Spleen (tissue), 11 donors: ENCODE measurements at regions not wholly inside any gene's neighbourhood (a gene's known extent, or its start where the extent isn't known, plus 50 kb on each side); places are given as distances from the start of the nearest gene placed in this dataset.
A peak's percentile ranks its signal among the peaks of the same experiment; 100 is the strongest.

Experiments
- DNase-seq: peaks from one replicate; pipeline ENCODE4 v3.0.0-alpha.2; 2020
- H3K27ac ChIP-seq, 8 donors: fragments of 200-600 bp; sonication (generic) in 7 of 8; 1 replicate in 4 of 8; 2 replicates in 4 of 8; pipeline versions ENCODE4 v1.5.0 to v1.8.0; 2016 to 2021; ENCODE audit warnings: inconsistent platforms in 4 of 8, mild to moderate bottlenecking in 4 of 8, moderate library complexity in 1 of 8
- H3K27me3 ChIP-seq, 7 donors: fragments of 200-600 bp; sonication (generic) in 6 of 7; replicated peaks in 1 of 7; 1 replicate in 4 of 7; 2 replicates in 3 of 7; pipeline versions ENCODE4 v1.5.0 to v1.8.0; 2016 to 2021; ENCODE audit warnings: inconsistent platforms in 3 of 7, mild to moderate bottlenecking in 1 of 7
- H3K36me3 ChIP-seq, 6 donors: fragments of 200-600 bp; sonication (generic) in 5 of 6; 1 replicate in 4 of 6; 2 replicates in 2 of 6; pipeline versions ENCODE4 v1.5.0 to v1.8.0; 2016 to 2021; ENCODE audit warnings: inconsistent platforms in 2 of 6
- H3K4me1 ChIP-seq, 6 donors: fragments of 200-600 bp; sonication (generic) in 5 of 6; 1 replicate in 3 of 6; 2 replicates in 3 of 6; pipeline versions ENCODE4 v1.5.0 to v1.8.0; 2016 to 2021; ENCODE audit warnings: inconsistent platforms in 3 of 6
- H3K4me3 ChIP-seq, 8 donors: fragments of 200-600 bp; sonication (generic) in 7 of 8; 1 replicate in 4 of 8; 2 replicates in 4 of 8; pipeline versions ENCODE4 v1.5.0 to v1.8.0; 2016 to 2021; ENCODE audit warnings: inconsistent platforms in 4 of 8, mild to moderate bottlenecking in 4 of 8, moderate library complexity in 2 of 8
- H3K9me3 ChIP-seq, 8 donors: fragments of 200-600 bp; sonication (generic) in 7 of 8; 1 replicate in 4 of 8; 2 replicates in 4 of 8; pipeline versions ENCODE4 v1.5.0 to v1.8.0; 2016 to 2021; ENCODE audit warnings: inconsistent platforms in 4 of 8
- POLR2A ChIP-seq, 3 donors: fragments of 450-650 bp; IDR thresholded peaks; one replicate each; pipeline ENCODE4 v1.5.1; 2017; ENCODE audit warnings: antibody characterized with exemption in 3 of 3, mild to moderate bottlenecking in 1 of 3
- POLR2AphosphoS5 ChIP-seq, 3 donors: sonication (generic); formaldehyde crosslinking; IDR thresholded peaks; one replicate each; pipeline ENCODE4 v1.5.1; 2017; ENCODE audit warnings: antibody characterized with exemption in 3 of 3
- WGBS, 5 donors: extraction: QIAGEN DNeasy Blood & Tissue Kit in 3 of 5; methylation state at CpG; one replicate each; pipeline versions ENCODE4 v1.1.5 to v1.1.7; 2013 to 2018; 5-methylcytosine and 5-hydroxymethylcytosine counted together
- intact Hi-C: fragments of 100-400 bp; cut with DNase I; formaldehyde crosslinking; loops from one replicate; pipeline ENCODE4 v1.15.0; 2023; ENCODE audit warnings: low total_unique reads
- TF ChIP-seq, protein P1 (sequence below), 11 experiments: fragments of 200-600 bp in 7 of 11; fragments of 450-650 bp in 4 of 11; sonication (generic) in 4 of 11; IDR thresholded peaks in 8 of 11; conservative IDR thresholded peaks in 3 of 11; 1 replicate in 7 of 11; 2 replicates in 4 of 11; pipeline versions ENCODE4 v1.4.0 to v1.8.0; 2016 to 2021; ENCODE audit warnings: antibody characterized with exemption in 11 of 11, inconsistent platforms in 4 of 11, mild to moderate bottlenecking in 1 of 11
- donor health status: healthy with polysubstance abuse.
- donor health status: DM: no; HTN: no; CAD: no; lungs with moderate emphysema.
- donor health status: DM: no; HTN: no; CAD: no.
- donor health status: Bipolar disorder and iron deficiency.
- donor health status: healthy.
- donor health status: DM: no; HTN: no; CAD: no.
- donor health status: DM: yes; HTN: yes; CAD: no.

DNA sequence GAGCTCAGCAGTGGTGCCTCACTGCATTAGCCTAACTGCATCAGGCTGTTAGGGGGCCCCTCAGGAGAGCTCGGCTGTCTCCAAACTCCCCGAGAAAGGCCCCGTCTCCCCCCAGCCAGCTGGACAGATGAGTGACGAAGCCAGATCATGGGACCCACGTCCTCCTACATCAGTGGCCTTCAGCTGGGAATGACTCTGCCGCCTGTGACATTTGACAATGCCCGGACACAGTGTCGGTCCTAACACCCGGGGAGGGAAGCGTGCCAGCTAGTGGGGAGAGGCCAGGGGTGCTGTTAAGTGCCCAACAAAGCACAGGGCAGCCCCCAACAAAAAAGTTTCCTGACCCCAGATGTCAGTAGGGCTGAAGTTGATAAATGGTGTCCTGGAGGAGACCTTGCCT is 375.2 kb upstream of the IRX2 start:
- Histone ChIP-seq H3K4me1 (no peaks in the 10 kb centered on the region), H3K9me3 (peaks cover 0 to 6% (median 0%) of the 10 kb centered on the region in 8 donors), H3K4me3 (no peak overlapping the region), H3K27ac (no peak overlapping the region), H3K27me3 (peaks cover 0 to 21% (median 4%) of the 10 kb centered on the region in 7 donors), H3K36me3 (no peaks in the 10 kb centered on the region)
- TF ChIP-seq, protein P1, sequence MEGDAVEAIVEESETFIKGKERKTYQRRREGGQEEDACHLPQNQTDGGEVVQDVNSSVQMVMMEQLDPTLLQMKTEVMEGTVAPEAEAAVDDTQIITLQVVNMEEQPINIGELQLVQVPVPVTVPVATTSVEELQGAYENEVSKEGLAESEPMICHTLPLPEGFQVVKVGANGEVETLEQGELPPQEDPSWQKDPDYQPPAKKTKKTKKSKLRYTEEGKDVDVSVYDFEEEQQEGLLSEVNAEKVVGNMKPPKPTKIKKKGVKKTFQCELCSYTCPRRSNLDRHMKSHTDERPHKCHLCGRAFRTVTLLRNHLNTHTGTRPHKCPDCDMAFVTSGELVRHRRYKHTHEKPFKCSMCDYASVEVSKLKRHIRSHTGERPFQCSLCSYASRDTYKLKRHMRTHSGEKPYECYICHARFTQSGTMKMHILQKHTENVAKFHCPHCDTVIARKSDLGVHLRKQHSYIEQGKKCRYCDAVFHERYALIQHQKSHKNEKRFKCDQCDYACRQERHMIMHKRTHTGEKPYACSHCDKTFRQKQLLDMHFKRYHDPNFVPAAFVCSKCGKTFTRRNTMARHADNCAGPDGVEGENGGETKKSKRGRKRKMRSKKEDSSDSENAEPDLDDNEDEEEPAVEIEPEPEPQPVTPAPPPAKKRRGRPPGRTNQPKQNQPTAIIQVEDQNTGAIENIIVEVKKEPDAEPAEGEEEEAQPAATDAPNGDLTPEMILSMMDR (IDR thresholded peaks at IDR 0.05 in 8 of 11, conservative IDR thresholded peaks at IDR 0.05 in 3 of 11) = no peak
- TF ChIP-seq POLR2AphosphoS5 (IDR thresholded peaks at IDR 0.05) (no peak), POLR2A (IDR thresholded peaks at IDR 0.05) (no peak)
- intact Hi-C loops = no loop called here
- peak; percentile 64 for DNase-seq
- 60 to 70% (median 68%) methylated on average over 9 to 10 of the region's 10 CpGs for WGBS, 5 donors

DNA sequence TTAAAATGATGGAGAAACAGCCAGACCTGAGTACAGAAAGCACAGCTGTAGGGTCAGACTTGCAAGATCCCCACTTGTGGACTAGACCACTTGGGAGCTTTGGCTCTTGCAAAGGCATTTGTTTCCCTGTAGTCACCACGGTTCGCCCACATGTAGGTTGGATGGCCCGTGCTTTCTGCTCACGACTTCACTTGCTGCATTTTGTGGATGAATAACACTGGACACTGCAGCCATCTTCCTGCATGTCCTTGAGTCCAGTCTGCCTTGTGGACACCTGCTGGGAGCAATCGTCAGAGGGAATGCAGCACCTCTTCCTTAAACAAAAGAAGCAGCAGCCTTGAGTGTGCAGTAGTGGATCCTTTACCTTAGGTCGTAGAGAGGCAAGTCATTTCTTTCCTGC is 372.9 kb upstream of the IRX2 start:
- H3K36me3 ChIP-seq = no peaks in the 10 kb centered on the region
- WGBS, 5 donors = 78 to 84% (median 83%) methylated on average over 6 of the region's 6 CpGs
- intact Hi-C loops = no loop called here
- H3K9me3 ChIP-seq = peaks cover 0 to 6% (median 0%) of the 10 kb centered on the region in 8 donors
- TF ChIP-seq, protein P1 (IDR thresholded peaks at IDR 0.05 in 8 of 11, conservative IDR thresholded peaks at IDR 0.05 in 3 of 11) = no peak
- TF ChIP-seq POLR2A (IDR thresholded peaks at IDR 0.05) (no peak), POLR2AphosphoS5 (IDR thresholded peaks at IDR 0.05) (no peak)
- H3K27me3 ChIP-seq = peaks cover 0 to 42% (median 9%) of the 10 kb centered on the region in 7 donors
- H3K4me3 ChIP-seq = no peak overlapping the region
- H3K27ac ChIP-seq = no peak overlapping the region
- H3K4me1 ChIP-seq = no peaks in the 10 kb centered on the region
- DNase-seq = no peak

DNA sequence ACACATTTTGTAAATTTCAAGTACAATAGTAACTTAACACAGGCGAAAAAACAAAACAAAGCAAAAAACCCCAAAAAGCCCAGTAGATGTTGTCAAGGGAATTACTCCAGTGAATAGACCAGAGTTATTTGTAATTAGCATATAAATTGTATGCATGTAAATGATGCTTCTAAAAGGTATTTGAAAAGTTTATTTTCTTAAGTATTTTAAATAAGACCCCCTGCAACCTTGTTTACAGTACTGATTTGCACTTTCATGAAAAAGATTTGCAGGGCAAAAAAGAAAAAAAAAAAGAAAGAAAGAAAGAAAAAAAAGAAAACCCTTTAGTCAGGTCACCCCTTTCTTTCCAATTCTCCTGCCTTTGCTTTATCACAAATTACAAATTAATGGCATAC is 372.3 kb upstream of the IRX2 start:
- TF ChIP-seq, protein P1 (IDR thresholded peaks at IDR 0.05 in 8 of 11, conservative IDR thresholded peaks at IDR 0.05 in 3 of 11) = no peak
- no peak for TF ChIP-seq POLR2A (IDR thresholded peaks at IDR 0.05)
- no peak for TF ChIP-seq POLR2AphosphoS5 (IDR thresholded peaks at IDR 0.05)
- H3K27ac ChIP-seq = no peak overlapping the region
- no peak for DNase-seq
- H3K4me1 ChIP-seq = no peaks in the 10 kb centered on the region
- no peak overlapping the region for H3K4me3 ChIP-seq
- H3K36me3 ChIP-seq = no peaks in the 10 kb centered on the region
- WGBS, 5 donors = 81 to 95% (median 87%) methylated on average over 1 of the region's 1 CpG
- intact Hi-C loops = no loop called here
- peaks cover 0 to 48% (median 9%) of the 10 kb centered on the region in 7 donors for H3K27me3 ChIP-seq
- H3K9me3 ChIP-seq = peaks cover 0 to 6% (median 0%) of the 10 kb centered on the region in 8 donors

DNA sequence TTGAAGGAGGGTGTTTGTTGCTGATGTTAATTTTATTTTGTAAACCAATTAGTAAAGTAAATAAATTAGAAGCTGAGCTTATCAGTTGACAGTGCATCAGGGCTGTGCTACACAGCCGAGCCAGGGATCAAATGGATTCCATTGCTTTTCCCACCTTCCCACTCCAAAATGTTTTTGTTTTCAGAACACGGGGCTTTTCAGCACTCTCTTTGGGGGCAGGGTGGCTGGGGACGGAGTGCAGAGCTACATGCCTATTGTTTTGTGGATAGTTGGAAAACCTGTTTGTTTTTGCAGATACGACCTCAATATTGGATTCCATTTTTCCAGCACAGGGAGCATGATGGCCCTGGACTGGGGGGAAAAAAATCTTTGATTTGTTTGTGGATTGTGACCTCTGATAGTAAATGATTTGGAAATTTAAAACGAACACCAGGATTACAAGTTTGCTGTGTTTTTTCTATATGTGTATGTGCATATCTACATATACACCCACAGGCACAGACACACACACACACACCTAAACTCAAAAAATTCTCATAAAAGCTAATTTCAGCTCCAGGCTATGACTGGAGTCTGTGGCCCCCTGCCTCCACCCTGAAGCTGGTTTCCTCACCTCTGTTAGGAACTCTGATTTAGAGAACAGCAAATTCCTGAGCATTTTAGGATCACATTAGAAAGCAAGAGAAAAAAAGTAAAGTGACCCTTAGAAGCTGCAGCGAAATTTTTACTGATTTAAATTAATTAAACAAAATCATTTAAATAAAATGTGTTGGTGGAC is 371.7 kb upstream of the IRX2 start:
- no peak for DNase-seq
- Histone ChIP-seq H3K27me3 (peaks cover 0 to 54% (median 9%) of the 10 kb centered on the region in 7 donors), H3K9me3 (peaks cover 0 to 6% (median 0%) of the 10 kb centered on the region in 8 donors), H3K4me1 (no peaks in the 10 kb centered on the region), H3K36me3 (no peaks in the 10 kb centered on the region), H3K4me3 (no peak overlapping the region), H3K27ac (no peak overlapping the region)
- 21 to 32% (median 22%) methylated on average over 6 of the region's 6 CpGs for WGBS, 5 donors
- TF ChIP-seq POLR2AphosphoS5 (IDR thresholded peaks at IDR 0.05) (no peak), POLR2A (IDR thresholded peaks at IDR 0.05) (no peak)
- TF ChIP-seq, protein P1 (IDR thresholded peaks at IDR 0.05 in 8 of 11, conservative IDR thresholded peaks at IDR 0.05 in 3 of 11) = no peak
- intact Hi-C loops = no loop called here
